Activated CD8-positive, alpha-beta T cell treated with anti-CD3 and anti-CD28 coated beads, Interleukin-2, amount 10 ng/mL, durations not matched to agents 7 days and 5 days (primary cell): ENCODE measurements at regions not wholly inside any gene's neighbourhood (a gene's known extent, or its start where the extent isn't known, plus 50 kb on each side); places are given as distances from the start of the nearest gene placed in this dataset.

Experiments
- ATAC-seq: fragments of 150-1000 bp; cut with Tn5 transposase; one replicate; pipeline ENCODE4 v1.10.0; 2021; ENCODE audit warnings: moderate library complexity
- CTCF ChIA-PET: fragments of 350-600 bp; sonication (Branson Sonifier 250); formaldehyde crosslinking; loops from one replicate; lab custom pipeline; 2021; ENCODE audit warnings: antibody characterized with exemption; lab: Charles Lee
- POLR2A ChIA-PET: fragments of 350-600 bp; sonication (Branson Sonifier 250); formaldehyde crosslinking; loops from one replicate; lab custom pipeline; 2021; ENCODE audit warnings: antibody characterized with exemption; lab: Charles Lee
- DNase-seq: peaks from one replicate; pipeline ENCODE4 v3.0.0-alpha.2; 2020
- H3K27ac Mint-ChIP-seq: one replicate; pipeline ENCODE4 v1.8.0; 2021; ENCODE audit warnings: mild to moderate bottlenecking, mixed read lengths
- H3K27me3 Mint-ChIP-seq: one replicate; pipeline ENCODE4 v1.8.0; 2021; ENCODE audit warnings: low read depth, mixed read lengths
- H3K36me3 Mint-ChIP-seq: one replicate; pipeline ENCODE4 v1.8.0; 2021; ENCODE audit warnings: low read depth, mixed read lengths
- H3K4me1 Mint-ChIP-seq: one replicate; pipeline ENCODE4 v1.8.0; 2021; ENCODE audit warnings: low read depth, mixed read lengths
- H3K4me3 Mint-ChIP-seq: one replicate; pipeline ENCODE4 v1.8.0; 2021; ENCODE audit warnings: mild to moderate bottlenecking, mixed read lengths
- H3K9me3 Mint-ChIP-seq: one replicate; pipeline ENCODE4 v1.8.0; 2022; ENCODE audit warnings: mixed read lengths; ENCODE audit not compliant: insufficient read depth

- DNase-seq (no peak), ATAC-seq (no peak)
- Mint-ChIP-seq H3K27ac (no peak overlapping the region), H3K27me3 (no peaks in the 10 kb centered on the region), H3K36me3 (no peaks in the 10 kb centered on the region), H3K4me1 (no peaks in the 10 kb centered on the region), H3K9me3 (no peaks in the 10 kb centered on the region), H3K4me3 (no peak overlapping the region)
- CTCF ChIA-PET, result no interaction called here
- POLR2A ChIA-PET, result interaction anchor here (0.5 kb wide), 1 partner anchor 22 kb away, joined by 3 read pairs; no protein-coding TSS in a partner anchor
Measured at GRCh38 chr21:25118648-25119047, 488.6 kb downstream of the MRPL39 start.

GRCh38 chr21:25115021-25115420 lies 492.3 kb downstream of the MRPL39 start:
- CTCF ChIA-PET, result no interaction called here

GRCh38 chr21:25107708-25108107 lies 499.6 kb downstream of the MRPL39 start:
- Mint-ChIP-seq H3K27ac (no peak overlapping the region), H3K27me3 (no peaks in the 10 kb centered on the region), H3K4me3 (no peak overlapping the region), H3K36me3 (no peaks in the 10 kb centered on the region), H3K4me1 (no peaks in the 10 kb centered on the region), H3K9me3 (no peaks in the 10 kb centered on the region)
- POLR2A ChIA-PET, result no interaction called here
- CTCF ChIA-PET, result interaction anchor here (0.8 kb wide), 1 partner anchor 16 kb away, joined by 3 read pairs; no protein-coding TSS in a partner anchor
- DNase-seq (no peak), ATAC-seq (no peak)

More at GRCh38 chr21:25115021-25115420, 492.3 kb downstream of the MRPL39 start:
- Mint-ChIP-seq H3K36me3 (no peaks in the 10 kb centered on the region), H3K27me3 (no peaks in the 10 kb centered on the region), H3K9me3 (no peaks in the 10 kb centered on the region), H3K4me1 (no peaks in the 10 kb centered on the region), H3K27ac (no peak overlapping the region), H3K4me3 (no peak overlapping the region)
- ATAC-seq (no peak), DNase-seq (no peak)
- POLR2A ChIA-PET, result no interaction called here

GRCh38 chr21:25103500-25104207 lies 503.6 kb downstream of the MRPL39 start:
- no peaks in the 10 kb centered on the region for H3K9me3 Mint-ChIP-seq
- CTCF ChIA-PET, result no interaction called here
- POLR2A ChIA-PET, result no interaction called here
- no peaks in the 10 kb centered on the region for H3K4me1 Mint-ChIP-seq
- no peaks in the 10 kb centered on the region for H3K36me3 Mint-ChIP-seq
- no peaks in the 10 kb centered on the region for H3K27me3 Mint-ChIP-seq
- DNase-seq, result no peak
- ATAC-seq, result no peak
- no peak overlapping the region for H3K4me3 Mint-ChIP-seq
- no peak overlapping the region for H3K27ac Mint-ChIP-seq

- Mint-ChIP-seq H3K9me3 (no peaks in the 10 kb centered on the region), H3K27ac (no peak overlapping the region), H3K36me3 (no peaks in the 10 kb centered on the region), H3K4me1 (no peaks in the 10 kb centered on the region), H3K4me3 (no peak overlapping the region), H3K27me3 (no peaks in the 10 kb centered on the region)
- ATAC-seq (no peak), DNase-seq (no peak)
- POLR2A ChIA-PET, result no interaction called here
- CTCF ChIA-PET, result no interaction called here
Measured at GRCh38 chr21:25097648-25098047, 509.6 kb downstream of the MRPL39 start.

GRCh38 chr21:25094695-25095094 lies 512.6 kb downstream of the MRPL39 start:
- Mint-ChIP-seq H3K4me3 (no peak overlapping the region), H3K4me1 (no peaks in the 10 kb centered on the region), H3K27ac (no peak overlapping the region), H3K36me3 (no peaks in the 10 kb centered on the region), H3K9me3 (no peaks in the 10 kb centered on the region), H3K27me3 (no peaks in the 10 kb centered on the region)
- no peak for ATAC-seq
- CTCF ChIA-PET, result no interaction called here
- no peak for DNase-seq
- POLR2A ChIA-PET, result no interaction called here

GRCh38 chr21:25092441-25093011 lies 514.8 kb downstream of the MRPL39 start:
- Mint-ChIP-seq H3K27me3 (no peaks in the 10 kb centered on the region), H3K27ac (no peak overlapping the region), H3K36me3 (no peaks in the 10 kb centered on the region), H3K4me1 (no peaks in the 10 kb centered on the region), H3K9me3 (no peaks in the 10 kb centered on the region), H3K4me3 (no peak overlapping the region)
- no peak for ATAC-seq
- CTCF ChIA-PET, result interaction anchor here (0.7 kb wide), 1 partner anchor 15 kb away, joined by 3 read pairs; no protein-coding TSS in a partner anchor
- POLR2A ChIA-PET, result no interaction called here
- no peak for DNase-seq

GRCh38 chr21:25081096-25081495 lies 526.2 kb downstream of the MRPL39 start:
- H3K27me3 Mint-ChIP-seq, result no peaks in the 10 kb centered on the region
- no peak overlapping the region for H3K27ac Mint-ChIP-seq
- no peaks in the 10 kb centered on the region for H3K9me3 Mint-ChIP-seq
- no peak for DNase-seq
- ATAC-seq, result no peak
- no peaks in the 10 kb centered on the region for H3K36me3 Mint-ChIP-seq
- CTCF ChIA-PET, result no interaction called here
- no peaks in the 10 kb centered on the region for H3K4me1 Mint-ChIP-seq
- POLR2A ChIA-PET, result no interaction called here
- H3K4me3 Mint-ChIP-seq, result no peak overlapping the region

GRCh38 chr21:25080661-25081060 lies 526.6 kb downstream of the MRPL39 start:
- CTCF ChIA-PET, result no interaction called here
- H3K4me3 Mint-ChIP-seq, result no peak overlapping the region

GRCh38 chr21:25080141-25080540 lies 527.1 kb downstream of the MRPL39 start:
- ChIA-PET CTCF (no interaction called here), POLR2A (no interaction called here)
- no peaks in the 10 kb centered on the region for H3K36me3 Mint-ChIP-seq
- H3K27me3 Mint-ChIP-seq, result no peaks in the 10 kb centered on the region
- H3K4me3 Mint-ChIP-seq, result no peak overlapping the region
- DNase-seq (no peak), ATAC-seq (no peak)
- H3K27ac Mint-ChIP-seq, result no peak overlapping the region
- H3K4me1 Mint-ChIP-seq, result no peaks in the 10 kb centered on the region
- peaks cover 4% of the 10 kb centered on the region for H3K9me3 Mint-ChIP-seq

More at GRCh38 chr21:25080661-25081060, 526.6 kb downstream of the MRPL39 start:
- DNase-seq, result no peak
- Mint-ChIP-seq H3K27ac (no peak overlapping the region), H3K9me3 (peaks cover 1% of the 10 kb centered on the region), H3K27me3 (no peaks in the 10 kb centered on the region), H3K4me1 (no peaks in the 10 kb centered on the region), H3K36me3 (no peaks in the 10 kb centered on the region)
- ATAC-seq, result no peak
- POLR2A ChIA-PET, result no interaction called here

GRCh38 chr21:25079053-25079452 lies 528.2 kb downstream of the MRPL39 start:
- no peak for DNase-seq
- ChIA-PET POLR2A (no interaction called here), CTCF (no interaction called here)
- no peak overlapping the region for H3K27ac Mint-ChIP-seq
- H3K9me3 Mint-ChIP-seq, result peaks cover 4% of the 10 kb centered on the region
- no peaks in the 10 kb centered on the region for H3K27me3 Mint-ChIP-seq
- ATAC-seq, result no peak
- no peaks in the 10 kb centered on the region for H3K36me3 Mint-ChIP-seq
- H3K4me3 Mint-ChIP-seq, result no peak overlapping the region
- no peaks in the 10 kb centered on the region for H3K4me1 Mint-ChIP-seq

- no peaks in the 10 kb centered on the region for H3K9me3 Mint-ChIP-seq
- ChIA-PET POLR2A (interaction anchor here (0.7 kb wide), 1 partner anchor 10 kb away, joined by 3 read pairs; no protein-coding TSS in a partner anchor), CTCF (no interaction called here)
- H3K36me3 Mint-ChIP-seq, result no peaks in the 10 kb centered on the region
- DNase-seq, result no peak
- ATAC-seq, result no peak
- no peak overlapping the region for H3K4me3 Mint-ChIP-seq
- H3K27me3 Mint-ChIP-seq, result no peaks in the 10 kb centered on the region
- H3K27ac Mint-ChIP-seq, result no peak overlapping the region
- no peaks in the 10 kb centered on the region for H3K4me1 Mint-ChIP-seq
Measured at GRCh38 chr21:25062061-25062460, 545.2 kb downstream of the MRPL39 start.
